ENCODE measurements at regions not wholly inside any gene's neighbourhood (a gene's known extent, or its start where the extent isn't known, plus 50 kb on each side); places are given as distances from the start of the nearest gene placed in this dataset.

GRCh38 chr1:22313321-22313720 lies 138.3 kb upstream of the ZBTB40 start:
- no peak overlapping the region for H3K27ac ChIP-seq (ENCODE audit: insufficient read depth, low read depth, low read length)
- no peaks in the 10 kb centered on the region for H4K20me1 ChIP-seq (replicated peaks; ENCODE audit: control insufficient read depth, extremely low read depth, insufficient read depth, low read length)
- TF ChIP-seq JUN (IDR thresholded peaks at IDR 0.05; ENCODE audit: borderline replicate concordance, insufficient read depth, insufficient read length, low read depth) (no peak), CTCF (IDR thresholded peaks at IDR 0.05; ENCODE audit: extremely low read depth in 1 of 2, insufficient read depth in 1 of 2, low read depth in 1 of 2, low read length in 2 of 2) (no peak)
- intact Hi-C loops (cut with micrococcal nuclease) = no loop called here
- H3K9ac ChIP-seq (replicated peaks; ENCODE audit: extremely low read depth, insufficient read depth, low read length) = no peak overlapping the region
- H2AFZ ChIP-seq (ENCODE audit: low read depth, low read length) = no peak overlapping the region
- dilution Hi-C loops (cut with MboI; ENCODE audit: extremely low pct_ligation_motif_present, low sequenced_read_pairs) = no loop called here
- CTCF ChIA-PET = interaction anchor here (1.5 kb wide), 2 partner anchors 16 to 181 kb away, joined by 4 to 5 read pairs; no protein-coding TSS in a partner anchor
- no peaks in the 10 kb centered on the region for H3K9me3 ChIP-seq (replicated peaks; ENCODE audit: control insufficient read depth, insufficient read depth, low read length)
- peaks cover 4 to 12% of the 10 kb centered on the region in 2 experiments for H3K27me3 ChIP-seq (ENCODE audit: control insufficient read depth in 2 of 2, insufficient read depth in 2 of 2, low read length in 2 of 2)
- H3K36me3 ChIP-seq (ENCODE audit: control insufficient read depth in 2 of 2, extremely low read depth in 1 of 2, insufficient read depth in 2 of 2, low read length in 2 of 2) = no peaks in the 10 kb centered on the region
- no peaks in the 10 kb centered on the region for H3K4me1 ChIP-seq (ENCODE audit: control insufficient read depth, extremely low read depth, insufficient read depth, low read length)
- H3K4me2 ChIP-seq (ENCODE audit: insufficient read depth, low read length) = no peak overlapping the region
- DNase-seq (ENCODE audit: low read depth, low spot score) = no peak
- H3K4me3 ChIP-seq (replicated peaks in 1 of 3; ENCODE audit: insufficient read depth in 1 of 3, low read depth in 1 of 3, low read length in 3 of 3) = no peak overlapping the region
- H3K9me1 ChIP-seq (replicated peaks; ENCODE audit: control insufficient read depth, extremely low read depth, insufficient read depth, low read length) = no peaks in the 10 kb centered on the region
- FAIRE-seq = no peak
- H3K79me2 ChIP-seq (ENCODE audit: control insufficient read depth, insufficient read depth, low read length) = no peaks in the 10 kb centered on the region
- BruUV-seq (replicated peaks) = no TSS peak
- POLR2A ChIA-PET = no interaction called here

DNA sequence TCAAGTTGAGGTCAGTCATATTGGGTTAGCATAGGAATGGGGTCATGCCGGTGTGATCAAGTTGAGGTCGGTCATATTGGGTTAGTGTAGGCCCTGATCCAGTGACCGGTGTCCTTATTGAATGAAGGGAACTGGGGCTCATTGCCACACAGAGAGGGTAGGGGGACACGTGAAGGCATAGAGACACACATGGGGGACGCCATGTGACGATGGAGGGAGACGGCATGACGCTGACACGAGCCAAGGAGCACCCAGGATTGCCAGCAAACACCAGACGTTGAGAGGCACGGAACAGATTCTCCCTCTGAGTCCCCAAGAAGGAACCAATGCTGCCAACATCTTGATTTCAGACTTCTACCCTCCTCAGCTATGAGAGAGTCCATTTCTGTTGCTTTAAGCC lies 136.9 kb upstream of the ZBTB40 start:
- H3K9me1 ChIP-seq (replicated peaks; ENCODE audit: control insufficient read depth, extremely low read depth, insufficient read depth, low read length) = no peaks in the 10 kb centered on the region
- no peak overlapping the region for H3K4me3 ChIP-seq (replicated peaks in 1 of 3; ENCODE audit: insufficient read depth in 1 of 3, low read depth in 1 of 3, low read length in 3 of 3)
- CTCF ChIA-PET = interaction anchor here (1.5 kb wide), 1 partner anchor 183 kb away, joined by 5 read pairs; no protein-coding TSS in a partner anchor
- no peak overlapping the region for H3K27ac ChIP-seq (ENCODE audit: insufficient read depth, low read depth, low read length)
- no peak overlapping the region for H3K4me2 ChIP-seq (ENCODE audit: insufficient read depth, low read length)
- H2AFZ ChIP-seq (ENCODE audit: low read depth, low read length) = no peak overlapping the region
- POLR2A ChIA-PET = no interaction called here
- dilution Hi-C loops (cut with MboI; ENCODE audit: extremely low pct_ligation_motif_present, low sequenced_read_pairs) (no loop called here), intact Hi-C loops (cut with micrococcal nuclease) (no loop called here)
- H3K9me3 ChIP-seq (replicated peaks; ENCODE audit: control insufficient read depth, insufficient read depth, low read length) = no peaks in the 10 kb centered on the region
- peaks cover 8 to 11% of the 10 kb centered on the region in 2 experiments for H3K27me3 ChIP-seq (ENCODE audit: control insufficient read depth in 2 of 2, insufficient read depth in 2 of 2, low read length in 2 of 2)
- BruUV-seq (replicated peaks) = no TSS peak
- H3K79me2 ChIP-seq (ENCODE audit: control insufficient read depth, insufficient read depth, low read length) = no peaks in the 10 kb centered on the region
- no peak for FAIRE-seq
- no peaks in the 10 kb centered on the region for H4K20me1 ChIP-seq (replicated peaks; ENCODE audit: control insufficient read depth, extremely low read depth, insufficient read depth, low read length)
- no peak for DNase-seq (ENCODE audit: low read depth, low spot score)
- TF ChIP-seq CTCF (IDR thresholded peaks at IDR 0.05; ENCODE audit: extremely low read depth in 1 of 2, insufficient read depth in 1 of 2, low read depth in 1 of 2, low read length in 2 of 2) = no peak
- no peak for TF ChIP-seq GATA2 (IDR thresholded peaks at IDR 0.05; ENCODE audit: insufficient read depth, insufficient read length, low read depth, low read length)
- TF ChIP-seq EZH2 (IDR thresholded peaks at IDR 0.05; ENCODE audit: borderline replicate concordance, low read depth, low read length, severe bottlenecking) = no peak
- TF ChIP-seq POLR2A (IDR thresholded peaks at IDR 0.05; ENCODE audit: low read depth, low read length) = no peak
- no peak for TF ChIP-seq MYC (IDR thresholded peaks at IDR 0.05; ENCODE audit: low read depth, low read length)
- no peak for TF ChIP-seq FOS (IDR thresholded peaks at IDR 0.05; ENCODE audit: borderline replicate concordance, insufficient read depth, low read length)
- TF ChIP-seq MAX (IDR thresholded peaks at IDR 0.05; ENCODE audit: insufficient read depth, insufficient read length) = no peak
- TF ChIP-seq POLR2AphosphoS5 (IDR thresholded peaks at IDR 0.05; ENCODE audit: insufficient read depth, low read depth, low read length) = no peak
- TF ChIP-seq JUN (IDR thresholded peaks at IDR 0.05; ENCODE audit: borderline replicate concordance, insufficient read depth, insufficient read length, low read depth) = no peak
- H3K4me1 ChIP-seq (ENCODE audit: control insufficient read depth, extremely low read depth, insufficient read depth, low read length) = no peaks in the 10 kb centered on the region
- H3K9ac ChIP-seq (replicated peaks; ENCODE audit: extremely low read depth, insufficient read depth, low read length) = no peak overlapping the region
- H3K36me3 ChIP-seq (ENCODE audit: control insufficient read depth in 2 of 2, extremely low read depth in 1 of 2, insufficient read depth in 2 of 2, low read length in 2 of 2) = no peaks in the 10 kb centered on the region

All from endothelial cell of umbilical vein (primary cell).